ENCODE measurements at regions not wholly inside any gene's neighbourhood (a gene's known extent, or its start where the extent isn't known, plus 50 kb on each side); places are given as distances from the start of the nearest gene placed in this dataset.

GRCh38 chr4:20302336-20302735 is 50.6 kb downstream of the SLIT2 start:
- no peak for ATAC-seq
- Histone ChIP-seq H3K4me1 (no peaks in the 10 kb centered on the region), H3K27ac (no peak overlapping the region), H3K27me3 (no peaks in the 10 kb centered on the region), H3K4me3 (no peak overlapping the region), H3K9me3 (no peaks in the 10 kb centered on the region), H3K36me3 (no peaks in the 10 kb centered on the region)
- intact Hi-C loops (cut with DNase I) = no loop called here
- TF ChIP-seq CTCF (IDR thresholded peaks at IDR 0.05) = no peak
- no peak for DNase-seq

DNA sequence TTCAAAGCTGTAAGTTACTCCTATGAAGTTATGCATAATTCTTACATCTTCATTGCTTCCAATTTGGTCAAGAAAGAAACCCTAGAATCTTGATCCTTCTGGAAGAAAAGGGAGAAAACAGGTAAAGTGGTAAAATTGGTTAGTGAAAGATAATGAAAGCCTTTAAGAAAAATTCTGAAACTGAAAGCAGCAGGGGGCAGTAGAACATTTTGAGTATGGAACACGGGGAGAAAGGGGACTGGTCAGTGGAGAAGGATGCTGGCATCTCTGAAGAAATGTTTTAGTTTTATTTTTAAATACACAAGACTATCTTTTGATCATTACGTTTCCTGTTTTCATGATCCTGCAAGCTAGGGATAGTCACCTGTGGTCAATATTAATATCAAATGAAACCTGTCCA is 54.3 kb downstream of the SLIT2 start:
- no peak for DNase-seq
- Histone ChIP-seq H3K27ac (no peak overlapping the region), H3K9me3 (no peaks in the 10 kb centered on the region), H3K27me3 (no peaks in the 10 kb centered on the region), H3K4me3 (no peak overlapping the region), H3K36me3 (no peaks in the 10 kb centered on the region), H3K4me1 (no peaks in the 10 kb centered on the region)
- no peak for TF ChIP-seq CTCF (IDR thresholded peaks at IDR 0.05)
- ATAC-seq = no peak
- intact Hi-C loops (cut with DNase I) = no loop called here

- no peak for ATAC-seq
- Histone ChIP-seq H3K27ac (no peak overlapping the region), H3K36me3 (no peaks in the 10 kb centered on the region), H3K9me3 (no peaks in the 10 kb centered on the region), H3K4me3 (no peak overlapping the region), H3K4me1 (no peaks in the 10 kb centered on the region), H3K27me3 (no peaks in the 10 kb centered on the region)
- TF ChIP-seq CTCF (IDR thresholded peaks at IDR 0.05) = no peak
- DNase-seq = no peak
- intact Hi-C loops (cut with DNase I) = no loop called here
These were observed 60.2 kb downstream of the SLIT2 start for GRCh38 chr4:20311856-20312255.

DNA sequence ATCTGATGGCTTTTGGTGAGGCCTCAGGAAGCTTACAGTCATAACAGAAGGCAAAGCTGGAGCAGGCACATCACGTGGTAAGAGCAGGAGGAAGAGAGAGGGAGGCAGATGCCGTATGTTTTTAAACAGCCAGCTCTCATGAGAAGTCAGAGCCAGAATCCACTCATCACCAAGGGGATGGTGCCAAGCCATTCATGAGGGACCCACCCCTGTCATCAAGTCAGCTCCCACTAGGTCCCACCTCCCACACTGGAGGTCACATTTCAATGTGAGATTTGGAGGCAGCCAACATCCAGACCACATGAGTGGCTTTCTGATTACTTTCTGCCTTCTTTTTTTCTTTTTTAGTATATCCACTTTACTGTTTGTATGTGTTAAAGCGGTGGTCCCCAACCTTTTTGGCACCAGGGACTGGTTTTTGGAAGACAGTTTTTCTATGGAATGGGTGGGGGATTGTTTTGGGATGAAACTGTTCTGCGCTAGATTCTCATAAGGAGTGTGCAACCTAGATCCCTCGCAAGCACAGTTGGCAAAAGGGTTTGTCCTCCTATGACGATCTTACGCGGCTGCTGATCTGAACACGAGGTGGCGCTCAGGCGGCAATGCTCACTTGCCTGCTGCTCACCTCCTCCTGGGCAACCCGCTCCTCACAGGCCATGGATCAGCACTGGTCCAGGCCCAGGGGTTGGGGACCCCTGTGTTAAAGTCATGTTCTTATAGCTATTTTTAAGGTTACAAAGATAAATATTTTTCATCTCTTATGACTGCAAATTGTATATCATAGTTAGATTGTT is 61.7 kb downstream of the SLIT2 start:
- no peak overlapping the region for H3K27ac ChIP-seq
- no peak for ATAC-seq
- H3K36me3 ChIP-seq = no peaks in the 10 kb centered on the region
- TF ChIP-seq CTCF (IDR thresholded peaks at IDR 0.05) = no peak
- no peak overlapping the region for H3K4me3 ChIP-seq
- peak in 1 of 4 donors; percentile 53 for DNase-seq
- intact Hi-C loops (cut with DNase I) = no loop called here
- H3K9me3 ChIP-seq = no peaks in the 10 kb centered on the region
- H3K4me1 ChIP-seq = no peaks in the 10 kb centered on the region
- H3K27me3 ChIP-seq = no peaks in the 10 kb centered on the region

GRCh38 chr4:20317424-20317985 is 65.8 kb downstream of the SLIT2 start:
- DNase-seq (no peak), ATAC-seq (no peak)
- Histone ChIP-seq H3K27me3 (no peaks in the 10 kb centered on the region), H3K4me1 (peaks cover 0 to 7% of the 10 kb centered on the region in 2 donors), H3K9me3 (no peaks in the 10 kb centered on the region), H3K4me3 (no peak overlapping the region), H3K36me3 (no peaks in the 10 kb centered on the region), H3K27ac (peak overlapping the region in 1 of 2 donors; percentile 16)
- intact Hi-C loops (cut with DNase I) = no loop called here
- TF ChIP-seq CTCF (IDR thresholded peaks at IDR 0.05) = no peak

Data from left lung (tissue), 4 donors.